NCI-H2196 treated with DMSO at 0.1 percent for 48 hours (cell line): ENCODE measurements at regions not wholly inside any gene's neighbourhood (a gene's known extent, or its start where the extent isn't known, plus 50 kb on each side); places are given as distances from the start of the nearest gene placed in this dataset.
A peak's percentile ranks its signal among the peaks of the same experiment; 100 is the strongest.

Source experiments
- DNase-seq: peaks from one replicate; lab custom pipeline; 2025; ENCODE audit not compliant: unreplicated experiment; lab: John Stamatoyannopoulos, UW

DNA sequence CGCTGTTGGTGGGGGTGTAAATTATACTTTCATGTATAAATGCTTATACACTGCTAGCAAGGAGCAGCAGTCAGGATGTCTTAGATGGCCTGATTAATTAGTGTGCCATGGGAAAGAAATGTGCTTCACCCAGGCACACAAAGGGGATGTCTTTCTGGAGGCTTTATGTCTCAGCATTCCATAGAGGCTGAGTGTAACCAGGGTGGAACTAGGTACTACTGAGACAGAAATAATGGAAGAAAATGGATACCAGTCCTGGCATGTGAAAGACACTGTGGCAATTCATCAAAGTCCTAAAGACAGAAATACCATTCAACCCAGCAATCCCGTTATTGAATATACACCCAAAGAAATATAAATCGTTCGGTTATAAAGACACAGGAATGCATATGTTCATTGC, 52.5 kb downstream of the PF4 start:
- DNase-seq: no peak

DNA sequence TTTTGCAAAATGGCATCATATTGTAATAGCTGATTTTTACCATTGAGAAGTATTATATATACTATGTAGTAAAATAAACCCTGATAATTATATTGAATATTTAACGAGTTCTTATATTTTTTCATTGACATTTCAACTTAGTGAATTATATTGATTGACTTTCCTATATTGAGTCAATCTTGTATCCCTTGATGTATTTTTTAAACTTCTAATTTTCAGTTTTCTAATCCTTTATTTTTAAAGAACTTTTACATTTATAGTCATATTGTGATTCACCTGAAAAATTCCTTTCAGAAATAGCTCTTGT, 54.4 kb downstream of the CXCL1 start:
- DNase-seq: no peak

DNA sequence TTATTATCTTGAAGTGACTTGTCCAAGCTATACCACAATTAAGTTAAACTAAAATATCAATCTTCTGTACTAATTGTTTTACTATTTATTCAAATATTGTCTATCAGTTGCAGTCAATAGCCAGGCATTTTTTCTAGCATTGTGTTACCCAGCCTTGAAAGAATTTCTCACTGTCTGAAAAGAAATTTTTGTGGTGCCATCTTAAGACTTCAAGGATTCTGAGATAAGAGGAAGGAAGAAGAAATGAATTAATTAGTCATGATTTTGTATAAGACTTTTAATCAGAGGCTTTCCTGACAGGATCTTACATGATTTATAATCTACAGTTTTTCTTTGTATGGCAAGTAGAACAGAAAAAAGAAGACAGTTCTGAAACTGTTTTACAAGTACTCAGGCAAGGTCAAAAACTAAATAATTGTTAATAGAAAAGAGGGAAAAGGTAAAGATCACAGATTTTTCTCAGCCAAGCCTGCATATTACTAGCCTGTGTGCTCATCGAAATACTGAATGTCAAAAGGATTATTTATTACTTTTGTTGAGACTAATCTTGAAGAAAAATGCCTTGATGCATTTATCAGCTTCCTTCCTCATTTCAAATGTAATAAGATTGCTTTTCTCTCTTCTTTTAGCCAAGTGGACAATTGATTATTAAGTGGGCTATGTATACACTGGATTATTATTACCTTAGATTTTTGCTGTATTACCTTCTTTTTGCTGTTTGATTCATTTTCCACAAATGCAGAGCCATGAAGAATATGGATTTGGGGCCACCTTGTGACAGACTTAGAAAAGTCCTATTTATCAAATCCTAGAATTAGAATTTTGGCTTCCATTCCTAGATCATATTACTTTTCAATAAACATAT, 53.8 kb downstream of the CXCL1 start:
- peak; percentile 6 for DNase-seq

DNA sequence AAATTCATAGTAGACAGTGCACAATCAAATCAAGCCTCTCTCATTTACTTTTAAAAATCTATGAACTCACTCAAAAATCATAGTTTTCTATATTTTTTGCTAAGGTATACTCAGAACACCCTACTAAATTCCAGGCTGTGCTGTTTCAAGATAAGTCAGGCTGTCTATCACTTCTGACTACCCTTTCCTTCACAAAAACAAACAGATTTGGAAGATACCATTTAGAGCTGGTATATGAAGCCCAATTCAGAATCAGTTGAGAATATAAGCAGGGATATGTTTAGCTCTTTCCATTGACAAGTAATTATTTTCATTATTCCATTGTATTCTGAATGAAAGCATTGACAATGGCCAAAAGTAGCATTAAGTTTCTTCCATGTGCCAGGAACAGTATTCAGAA, 53.1 kb downstream of the CXCL1 start:
- no peak for DNase-seq
